Fibroblast of lung (primary cell): ENCODE measurements at regions not wholly inside any gene's neighbourhood (a gene's known extent, or its start where the extent isn't known, plus 50 kb on each side); places are given as distances from the start of the nearest gene placed in this dataset.

Experiments used
- DNase-seq, 2 donors: peaks; one replicate each; pipeline versions ENCODE4 v3.0.0 to v3.0.0-alpha.2; 2010; ENCODE audit warnings: low read depth in 2 of 2
- H2AFZ ChIP-seq: 2 replicates; pipeline ENCODE4 v1.5.1; 2012; ENCODE audit warnings: low read length, control low read depth, inconsistent platforms
- H3K27ac ChIP-seq: 2 replicates; pipeline ENCODE4 v1.5.1; 2011; ENCODE audit warnings: low read length, control low read depth; ENCODE audit not compliant: insufficient read depth
- H3K27me3 ChIP-seq: 2 replicates; pipeline ENCODE4 v1.5.1; 2011; ENCODE audit warnings: mild to moderate bottlenecking, low read length; ENCODE audit not compliant: control insufficient read depth, insufficient read depth
- H3K36me3 ChIP-seq: 2 replicates; pipeline ENCODE4 v1.5.1; 2011; ENCODE audit warnings: low read length; ENCODE audit not compliant: control insufficient read depth, insufficient read depth
- H3K4me1 ChIP-seq: 2 replicates; pipeline ENCODE4 v1.5.1; 2011; ENCODE audit warnings: low read length; ENCODE audit not compliant: control insufficient read depth, insufficient read depth; ENCODE audit errors: extremely low read depth
- H3K4me2 ChIP-seq: 2 replicates; pipeline ENCODE4 v1.5.1; 2011; ENCODE audit warnings: low read length, control low read depth; ENCODE audit not compliant: insufficient read depth; ENCODE audit errors: extremely low read depth
- H3K4me3 ChIP-seq, 4 experiments: fragments of 200-600 bp in 1 of 4; sonication (generic) in 1 of 4; replicated peaks in 1 of 4; 2 replicates each; pipeline ENCODE4 v1.5.1; 2011 to 2016; ENCODE audit warnings: low read length in 4 of 4, low read depth in 3 of 4, mild to moderate bottlenecking in 3 of 4, control low read depth in 2 of 4, inconsistent platforms in 1 of 4, mixed read lengths in 1 of 4; ENCODE audit not compliant: insufficient read depth in 1 of 4; ENCODE audit errors: control extremely low read depth in 1 of 4
- H3K79me2 ChIP-seq: 2 replicates; pipeline ENCODE4 v1.5.1; 2012; ENCODE audit warnings: mild to moderate bottlenecking, low read length, inconsistent platforms; ENCODE audit not compliant: control insufficient read depth, insufficient read depth
- H3K9ac ChIP-seq: 2 replicates; pipeline ENCODE4 v1.5.1; 2011; ENCODE audit warnings: mild to moderate bottlenecking, low read length, control low read depth; ENCODE audit not compliant: insufficient read depth
- H3K9me3 ChIP-seq: 2 replicates; pipeline ENCODE4 v1.5.1; 2012; ENCODE audit warnings: low read depth, low read length; ENCODE audit not compliant: control insufficient read depth, insufficient read depth
- H4K20me1 ChIP-seq: 2 replicates; pipeline ENCODE4 v1.5.1; 2011; ENCODE audit warnings: low read length; ENCODE audit not compliant: control insufficient read depth, insufficient read depth; ENCODE audit errors: extremely low read depth
- EZH2 ChIP-seq: IDR thresholded peaks from 2 replicates; pipeline ENCODE4 v1.5.1; 2012; ENCODE audit warnings: low read length, control low read depth, mild to moderate bottlenecking; ENCODE audit errors: missing control alignments
- TF ChIP-seq, protein P1 (sequence below), 2 donors: IDR thresholded peaks in 1 of 2; conservative IDR thresholded peaks in 1 of 2; 1 replicate in 1 of 2; 2 replicates in 1 of 2; pipeline ENCODE4 v1.5.1; 2011 to 2012; ENCODE audit warnings: low read length in 2 of 2, control low read depth in 1 of 2, inconsistent platforms in 1 of 2, low read depth in 1 of 2, mild to moderate bottlenecking in 1 of 2

DNA sequence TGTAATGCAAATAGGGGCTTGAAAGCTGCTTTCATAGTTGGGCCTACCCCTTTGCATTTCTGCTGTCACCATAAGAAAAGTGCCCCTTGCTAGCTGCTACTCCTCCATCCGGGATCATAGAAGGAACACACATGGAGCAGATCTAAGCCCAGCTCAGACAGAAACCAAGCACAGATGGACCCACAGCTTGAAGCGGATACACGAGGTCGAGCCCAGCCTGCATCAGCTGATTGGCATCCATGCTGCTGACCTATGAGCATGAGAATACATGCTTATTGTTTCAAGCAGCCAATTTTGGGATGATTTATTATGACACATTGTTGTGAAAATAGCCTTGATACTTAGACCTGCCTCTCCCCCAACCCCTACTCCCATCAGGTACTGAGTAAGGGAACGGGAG lies 109.2 kb downstream of the ZNF467 start:
- no peak overlapping the region for H3K4me2 ChIP-seq
- no peak overlapping the region for H2AFZ ChIP-seq
- no peak overlapping the region for H3K4me3 ChIP-seq
- DNase-seq, result no peak
- no peak overlapping the region for H3K9ac ChIP-seq
- no peaks in the 10 kb centered on the region for H4K20me1 ChIP-seq
- no peaks in the 10 kb centered on the region for H3K4me1 ChIP-seq
- no peak overlapping the region for H3K27ac ChIP-seq
- H3K36me3 ChIP-seq, result no peaks in the 10 kb centered on the region
- H3K27me3 ChIP-seq, result no peaks in the 10 kb centered on the region
- no peaks in the 10 kb centered on the region for H3K79me2 ChIP-seq
- TF ChIP-seq, protein P1, sequence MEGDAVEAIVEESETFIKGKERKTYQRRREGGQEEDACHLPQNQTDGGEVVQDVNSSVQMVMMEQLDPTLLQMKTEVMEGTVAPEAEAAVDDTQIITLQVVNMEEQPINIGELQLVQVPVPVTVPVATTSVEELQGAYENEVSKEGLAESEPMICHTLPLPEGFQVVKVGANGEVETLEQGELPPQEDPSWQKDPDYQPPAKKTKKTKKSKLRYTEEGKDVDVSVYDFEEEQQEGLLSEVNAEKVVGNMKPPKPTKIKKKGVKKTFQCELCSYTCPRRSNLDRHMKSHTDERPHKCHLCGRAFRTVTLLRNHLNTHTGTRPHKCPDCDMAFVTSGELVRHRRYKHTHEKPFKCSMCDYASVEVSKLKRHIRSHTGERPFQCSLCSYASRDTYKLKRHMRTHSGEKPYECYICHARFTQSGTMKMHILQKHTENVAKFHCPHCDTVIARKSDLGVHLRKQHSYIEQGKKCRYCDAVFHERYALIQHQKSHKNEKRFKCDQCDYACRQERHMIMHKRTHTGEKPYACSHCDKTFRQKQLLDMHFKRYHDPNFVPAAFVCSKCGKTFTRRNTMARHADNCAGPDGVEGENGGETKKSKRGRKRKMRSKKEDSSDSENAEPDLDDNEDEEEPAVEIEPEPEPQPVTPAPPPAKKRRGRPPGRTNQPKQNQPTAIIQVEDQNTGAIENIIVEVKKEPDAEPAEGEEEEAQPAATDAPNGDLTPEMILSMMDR (conservative IDR thresholded peaks at IDR 0.05 in 1 of 2, IDR thresholded peaks at IDR 0.05 in 1 of 2; ENCODE audit: low read depth in 1 of 2, low read length in 2 of 2), result no peak
- TF ChIP-seq EZH2, result no peak
- H3K9me3 ChIP-seq, result no peaks in the 10 kb centered on the region

DNA sequence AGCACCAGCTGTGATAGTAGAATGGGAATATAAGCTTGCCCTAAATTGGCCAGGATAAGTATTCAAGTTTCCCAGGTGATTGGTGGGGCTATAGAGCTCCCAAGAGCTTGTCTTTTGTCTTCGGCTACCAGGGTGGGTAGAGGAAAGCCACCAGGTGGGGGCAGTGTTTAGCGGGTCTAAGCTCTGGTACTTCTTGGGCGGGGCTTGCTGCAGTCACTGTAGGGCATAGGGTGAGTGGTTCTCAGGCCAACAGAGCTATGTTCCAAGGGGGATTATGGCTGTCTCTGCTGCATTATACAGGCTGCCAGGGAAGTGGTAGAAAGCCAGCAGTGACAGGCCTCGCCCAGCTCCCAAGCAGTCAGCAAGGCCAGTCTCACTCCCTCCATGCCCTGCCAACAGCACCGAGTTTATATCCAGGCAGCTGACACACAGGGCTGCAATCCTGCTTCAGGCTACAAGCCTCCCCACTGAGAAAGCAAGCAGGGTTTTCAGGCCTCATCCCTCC lies 110.7 kb downstream of the ZNF467 start:
- H3K36me3 ChIP-seq, result no peaks in the 10 kb centered on the region
- DNase-seq, result peak; percentile 12 to 55
- H3K27me3 ChIP-seq, result no peaks in the 10 kb centered on the region
- TF ChIP-seq EZH2, result no peak
- TF ChIP-seq, protein P1 (conservative IDR thresholded peaks at IDR 0.05 in 1 of 2, IDR thresholded peaks at IDR 0.05 in 1 of 2; ENCODE audit: low read depth in 1 of 2, low read length in 2 of 2), result peak; percentile 44 to 64
- no peaks in the 10 kb centered on the region for H4K20me1 ChIP-seq
- H3K9me3 ChIP-seq, result no peaks in the 10 kb centered on the region
- H2AFZ ChIP-seq, result no peak overlapping the region
- H3K79me2 ChIP-seq, result no peaks in the 10 kb centered on the region
- no peak overlapping the region for H3K4me3 ChIP-seq
- no peaks in the 10 kb centered on the region for H3K4me1 ChIP-seq
- no peak overlapping the region for H3K9ac ChIP-seq
- no peak overlapping the region for H3K4me2 ChIP-seq
- H3K27ac ChIP-seq, result no peak overlapping the region

DNA sequence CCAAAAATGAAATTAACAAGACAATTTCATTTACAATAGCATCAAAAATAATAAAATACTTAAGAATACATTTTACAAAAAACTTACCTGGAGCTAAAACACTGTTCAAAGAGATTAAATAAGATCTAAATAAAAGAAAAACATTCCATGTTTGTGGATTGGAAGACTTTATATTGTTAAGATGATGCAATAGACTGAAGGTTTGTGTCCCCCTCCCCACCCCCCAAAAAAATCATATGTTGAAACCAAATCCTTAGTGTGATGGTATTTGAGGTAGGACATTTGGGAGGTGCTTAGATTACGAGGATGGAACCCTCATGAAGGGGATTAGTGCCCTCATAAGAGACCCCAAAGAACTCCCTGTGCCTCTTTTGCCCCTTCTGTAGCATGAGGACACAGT lies 117.6 kb downstream of the ZNF467 start:
- no peak overlapping the region for H3K9ac ChIP-seq
- H3K27me3 ChIP-seq, result no peaks in the 10 kb centered on the region
- DNase-seq, result no peak
- no peak overlapping the region for H3K4me2 ChIP-seq
- no peaks in the 10 kb centered on the region for H4K20me1 ChIP-seq
- TF ChIP-seq EZH2, result no peak
- TF ChIP-seq, protein P1 (conservative IDR thresholded peaks at IDR 0.05 in 1 of 2, IDR thresholded peaks at IDR 0.05 in 1 of 2; ENCODE audit: low read depth in 1 of 2, low read length in 2 of 2), result no peak
- no peak overlapping the region for H2AFZ ChIP-seq
- H3K36me3 ChIP-seq, result no peaks in the 10 kb centered on the region
- no peak overlapping the region for H3K4me3 ChIP-seq
- no peaks in the 10 kb centered on the region for H3K4me1 ChIP-seq
- H3K27ac ChIP-seq, result no peak overlapping the region
- no peaks in the 10 kb centered on the region for H3K9me3 ChIP-seq
- H3K79me2 ChIP-seq, result no peaks in the 10 kb centered on the region
